ENCODE measurements at regions not wholly inside any gene's neighbourhood (a gene's known extent, or its start where the extent isn't known, plus 50 kb on each side); places are given as distances from the start of the nearest gene placed in this dataset.
"Not testable (repeated sequence)": the region's sequence is repeated elsewhere in the genome, so short reads cannot be mapped to it uniquely, and the experiment has no call there.

GRCh38 chr17:62322313-62322712 is 58.0 kb upstream of the EFCAB3 start:
- no peak for DNase-seq

- DNase-seq, result no peak
Observed at GRCh38 chr17:62321451-62321850, 58.9 kb upstream of the EFCAB3 start.

GRCh38 chr17:62319846-62320245 is 60.5 kb upstream of the EFCAB3 start:
- DNase-seq, result no peak

- no peak for DNase-seq
Observed at GRCh38 chr17:62309396-62309795, 71.0 kb upstream of the EFCAB3 start.

- no peak for DNase-seq
Observed at GRCh38 chr17:62307196-62307595, 73.2 kb upstream of the EFCAB3 start.

GRCh38 chr17:62303476-62303875 is 76.9 kb upstream of the EFCAB3 start:
- no peak for DNase-seq

GRCh38 chr17:62300697-62301096 is 79.7 kb upstream of the EFCAB3 start:
- no peak for DNase-seq

GRCh38 chr17:62275290-62275689 is 105.1 kb upstream of the EFCAB3 start:
- not testable (repeated sequence) for DNase-seq

- not testable (repeated sequence) for DNase-seq
Observed at GRCh38 chr17:62268361-62268760, 112.0 kb upstream of the EFCAB3 start.

GRCh38 chr17:62264974-62265373 is 115.4 kb upstream of the EFCAB3 start:
- not testable (repeated sequence) for DNase-seq

- not testable (repeated sequence) for DNase-seq
Observed at GRCh38 chr17:62255791-62256190, 124.6 kb upstream of the EFCAB3 start.

- DNase-seq, result not testable (repeated sequence)
Observed at GRCh38 chr17:62242076-62242475, 138.3 kb upstream of the EFCAB3 start.

GRCh38 chr17:62239569-62239968 is 140.8 kb upstream of the EFCAB3 start:
- DNase-seq, result not testable (repeated sequence)

GRCh38 chr17:62238551-62239338 is 141.6 kb upstream of the EFCAB3 start:
- DNase-seq, result not testable (repeated sequence)

GRCh38 chr17:62233822-62234481 is 146.4 kb upstream of the EFCAB3 start:
- not testable (repeated sequence) for DNase-seq

- DNase-seq, result not testable (repeated sequence)
Observed at GRCh38 chr17:62231293-62231692, 149.1 kb upstream of the EFCAB3 start.

GRCh38 chr17:62226610-62227240 is 153.6 kb upstream of the EFCAB3 start:
- DNase-seq, result not testable (repeated sequence)

GRCh38 chr17:62223585-62223984 is 156.8 kb upstream of the EFCAB3 start:
- not testable (repeated sequence) for DNase-seq

- no peak for DNase-seq
Observed at GRCh38 chr17:62219221-62219899, 154.3 kb upstream of the MED13 start.

- no peak for DNase-seq
Observed at GRCh38 chr17:62216847-62217246, 151.8 kb upstream of the MED13 start.

GRCh38 chr17:62215891-62216290 is 150.8 kb upstream of the MED13 start:
- DNase-seq, result not testable (repeated sequence)

GRCh38 chr17:62206550-62206949 is 141.5 kb upstream of the MED13 start:
- DNase-seq, result no peak

GRCh38 chr17:62197156-62197555 is 132.1 kb upstream of the MED13 start:
- DNase-seq, result not testable (repeated sequence)
